ENCODE measurements at regions not wholly inside any gene's neighbourhood (a gene's known extent, or its start where the extent isn't known, plus 50 kb on each side); places are given as distances from the start of the nearest gene placed in this dataset.
"Not testable (repeated sequence)": the region's sequence is repeated elsewhere in the genome, so short reads cannot be mapped to it uniquely, and the experiment has no call there.

GRCh38 chr6:115521747-115522146 lies 538.9 kb downstream of the FRK start:
- H3K9me3 ChIP-seq (ENCODE audit: control insufficient read depth in 1 of 2, insufficient read depth in 1 of 2, low read depth in 1 of 2, low read length in 2 of 2); H3K4me2 ChIP-seq (ENCODE audit: low read length); H3K27ac ChIP-seq (ENCODE audit: low read depth, low read length); RAD21 ChIA-PET (ENCODE audit: low non-redundant PET in 1 of 2, low total read pairs in 2 of 2, uncharacterized antibody in 2 of 2, unreplicated experiment in 2 of 2); H2AFZ ChIP-seq (ENCODE audit: low read depth, low read length, poor library complexity, severe bottlenecking); H3K79me2 ChIP-seq (ENCODE audit: insufficient read depth, low read length); H3K4me3 ChIP-seq (replicated peaks in 1 of 2; ENCODE audit: low read depth in 1 of 2, low read length in 2 of 2); POLR2A ChIA-PET; DNase-seq (ENCODE audit: low read depth, low spot score); H4K20me1 ChIP-seq (ENCODE audit: insufficient read depth); H3K27me3 ChIP-seq (ENCODE audit: insufficient read depth, low read length); H3K9ac ChIP-seq (ENCODE audit: low read length); CTCF ChIA-PET; BruUV-seq (replicated peaks); H3K4me1 ChIP-seq (ENCODE audit: control insufficient read depth in 1 of 2, insufficient read depth in 2 of 2, low read length in 2 of 2); ATAC-seq; intact Hi-C loops (cut with micrococcal nuclease); H3K36me3 ChIP-seq (ENCODE audit: control insufficient read depth in 1 of 2, insufficient read depth in 2 of 2, low read length in 2 of 2); H3K9me2 ChIP-seq (ENCODE audit: insufficient read depth): not testable (repeated sequence)

- no peak for ATAC-seq
- H3K4me1 ChIP-seq (ENCODE audit: control insufficient read depth in 1 of 2, insufficient read depth in 2 of 2, low read length in 2 of 2), result no peaks in the 10 kb centered on the region
- H3K27me3 ChIP-seq (ENCODE audit: insufficient read depth, low read length), result no peaks in the 10 kb centered on the region; the same call in 1 of the 2 replicates
- no TSS peak for BruUV-seq (replicated peaks)
- no peak for DNase-seq (ENCODE audit: low read depth, low spot score)
- H3K9me2 ChIP-seq (ENCODE audit: insufficient read depth), result no peaks in the 10 kb centered on the region
- H3K9ac ChIP-seq (ENCODE audit: low read length), result no peak overlapping the region
- ChIA-PET CTCF (no interaction called here), POLR2A (no interaction called here), RAD21 (ENCODE audit: low non-redundant PET in 1 of 2, low total read pairs in 2 of 2, uncharacterized antibody in 2 of 2, unreplicated experiment in 2 of 2) (no interaction called here)
- H4K20me1 ChIP-seq (ENCODE audit: insufficient read depth), result no peaks in the 10 kb centered on the region
- H3K36me3 ChIP-seq (ENCODE audit: control insufficient read depth in 1 of 2, insufficient read depth in 2 of 2, low read length in 2 of 2), result no peaks in the 10 kb centered on the region
- H3K79me2 ChIP-seq (ENCODE audit: insufficient read depth, low read length), result no peaks in the 10 kb centered on the region
- no peak overlapping the region for H3K4me3 ChIP-seq (replicated peaks in 1 of 2; ENCODE audit: low read depth in 1 of 2, low read length in 2 of 2)
- intact Hi-C loops (cut with micrococcal nuclease), result no loop called here
- no peaks in the 10 kb centered on the region for H3K9me3 ChIP-seq (ENCODE audit: control insufficient read depth in 1 of 2, insufficient read depth in 1 of 2, low read depth in 1 of 2, low read length in 2 of 2)
- TF ChIP-seq ATF3 (IDR thresholded peaks at IDR 0.05), result no peak
- TF ChIP-seq EGR1 (IDR thresholded peaks at IDR 0.05; ENCODE audit: low read depth), result no peak
- no peak for TF ChIP-seq MAX (IDR thresholded peaks at IDR 0.05)
- H3K27ac ChIP-seq (ENCODE audit: low read depth, low read length), result no peak overlapping the region
- H3K4me2 ChIP-seq (ENCODE audit: low read length), result no peak overlapping the region
- no peak overlapping the region for H2AFZ ChIP-seq (ENCODE audit: low read depth, low read length, poor library complexity, severe bottlenecking)
Measured at GRCh38 chr6:115514656-115515055, 546.0 kb downstream of the FRK start.

- CTCF ChIA-PET, result no interaction called here
- TF ChIP-seq CTCF (IDR thresholded peaks at IDR 0.05 in 2 of 3, conservative IDR thresholded peaks at IDR 0.05 in 1 of 3; ENCODE audit: borderline replicate concordance in 1 of 3, insufficient read depth in 1 of 3, low read depth in 2 of 3, low read length in 2 of 3) (no peak), SIN3A (IDR thresholded peaks at IDR 0.05; ENCODE audit: low read depth) (no peak), CBX3 (IDR thresholded peaks at IDR 0.05; ENCODE audit: low read depth) (no peak)
- Histone ChIP-seq H2AFZ (ENCODE audit: low read depth, low read length, poor library complexity, severe bottlenecking) (no peak overlapping the region), H3K79me2 (ENCODE audit: insufficient read depth, low read length) (no peaks in the 10 kb centered on the region), H3K9ac (ENCODE audit: low read length) (no peak overlapping the region), H3K4me3 (replicated peaks in 1 of 2; ENCODE audit: low read depth in 1 of 2, low read length in 2 of 2) (no peak overlapping the region), H3K4me2 (ENCODE audit: low read length) (no peak overlapping the region), H3K27ac (ENCODE audit: low read depth, low read length) (no peak overlapping the region), H3K27me3 (ENCODE audit: insufficient read depth, low read length) (no peaks in the 10 kb centered on the region; the same call in 1 of the 2 replicates), H3K36me3 (ENCODE audit: control insufficient read depth in 1 of 2, insufficient read depth in 2 of 2, low read length in 2 of 2) (no peaks in the 10 kb centered on the region), H3K9me3 (ENCODE audit: control insufficient read depth in 1 of 2, insufficient read depth in 1 of 2, low read depth in 1 of 2, low read length in 2 of 2) (no peaks in the 10 kb centered on the region), H4K20me1 (ENCODE audit: insufficient read depth) (no peaks in the 10 kb centered on the region), H3K9me2 (ENCODE audit: insufficient read depth) (no peaks in the 10 kb centered on the region), H3K4me1 (ENCODE audit: control insufficient read depth in 1 of 2, insufficient read depth in 2 of 2, low read length in 2 of 2) (no peaks in the 10 kb centered on the region)
- RAD21 ChIA-PET (ENCODE audit: low non-redundant PET in 1 of 2, low total read pairs in 2 of 2, uncharacterized antibody in 2 of 2, unreplicated experiment in 2 of 2), result no interaction called here
- DNase-seq (ENCODE audit: low read depth, low spot score), result no peak
- POLR2A ChIA-PET, result no interaction called here
- intact Hi-C loops (cut with micrococcal nuclease), result no loop called here
- BruUV-seq (replicated peaks), result no TSS peak
- ATAC-seq, result no peak
Measured at GRCh38 chr6:115512923-115513322, 547.8 kb downstream of the FRK start.
